Globus pallidus (tissue), 1 donor: ENCODE measurements at regions not wholly inside any gene's neighbourhood (a gene's known extent, or its start where the extent isn't known, plus 50 kb on each side); places are given as distances from the start of the nearest gene placed in this dataset.

Source experiments
- DNase-seq: peaks from one replicate; pipeline ENCODE4 v3.0.0-alpha.2; 2015; ENCODE audit warnings: low spot score

DNA sequence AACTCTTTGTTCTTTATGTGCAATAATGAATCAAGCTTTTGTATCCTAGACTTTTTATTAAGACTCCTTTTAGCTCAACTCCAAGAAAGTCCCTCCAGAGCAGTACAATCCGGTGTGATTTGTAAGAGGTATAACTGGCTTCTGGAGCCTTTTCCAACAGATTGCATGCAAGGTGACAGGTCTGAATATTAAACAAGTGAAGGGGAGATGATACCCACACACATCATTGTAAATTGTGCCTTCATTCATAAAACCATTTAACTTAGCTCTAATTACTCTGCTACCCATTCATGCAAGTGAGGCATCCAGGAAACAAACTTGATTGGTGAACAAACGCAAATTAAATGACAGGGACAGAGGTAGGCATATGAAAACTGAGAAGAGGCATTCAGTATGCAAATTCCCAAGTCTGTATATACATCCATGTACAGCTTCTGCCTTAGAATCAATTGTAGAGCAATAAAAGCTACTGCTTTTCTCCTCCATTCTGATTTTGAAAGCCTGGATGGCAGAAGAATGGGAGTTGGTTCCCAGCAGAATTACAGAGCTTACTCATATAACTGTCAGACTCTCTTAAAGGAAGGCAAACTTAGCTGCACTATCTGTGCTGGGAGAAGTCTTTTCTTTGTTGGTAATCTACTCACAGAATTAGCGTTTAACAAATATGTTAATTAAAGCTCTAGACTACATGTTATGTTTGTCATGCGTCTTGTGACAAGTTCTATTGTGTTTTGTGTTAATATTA, 261.0 kb upstream of the CDH6 start:
- DNase-seq: no peak

DNA sequence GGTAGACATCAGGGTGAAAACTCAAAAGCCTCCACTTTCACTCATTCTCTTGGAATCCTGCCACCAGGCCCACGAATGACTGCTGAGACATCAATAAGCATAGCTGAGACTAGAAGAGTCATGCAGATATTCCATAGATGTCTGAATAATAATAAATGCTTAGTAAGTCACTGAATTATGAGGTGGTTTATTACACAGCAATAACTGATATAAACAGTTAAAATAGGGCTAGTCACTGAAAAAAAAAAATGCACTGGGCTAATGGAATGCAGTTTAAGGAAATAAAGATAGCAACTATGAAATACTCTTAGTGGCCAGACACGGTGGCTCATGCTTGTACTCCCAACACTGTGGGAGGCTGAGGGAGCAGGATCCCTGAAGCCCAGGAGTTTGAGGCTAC, 262.8 kb upstream of the CDH6 start:
- DNase-seq: no peak

DNA sequence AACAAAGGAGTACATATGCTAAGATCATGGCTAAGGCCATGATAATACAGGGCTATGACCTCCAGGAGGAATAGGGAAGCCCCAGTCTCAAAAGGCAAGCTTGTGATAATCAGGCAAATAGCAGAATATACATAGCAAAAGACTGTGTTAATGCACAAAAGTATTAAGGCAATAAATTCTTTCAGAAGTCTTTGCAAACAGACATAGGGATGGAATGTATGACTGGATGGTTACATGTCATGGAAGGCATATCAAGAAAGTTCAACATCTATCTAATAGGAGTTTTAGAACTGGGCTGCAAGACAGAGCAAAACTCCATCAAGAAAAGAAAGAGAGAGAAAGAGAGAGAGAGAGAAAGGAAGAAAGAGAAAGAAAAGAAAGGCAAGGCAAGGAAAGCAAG, 264.5 kb upstream of the CDH6 start:
- DNase-seq: no peak

DNA sequence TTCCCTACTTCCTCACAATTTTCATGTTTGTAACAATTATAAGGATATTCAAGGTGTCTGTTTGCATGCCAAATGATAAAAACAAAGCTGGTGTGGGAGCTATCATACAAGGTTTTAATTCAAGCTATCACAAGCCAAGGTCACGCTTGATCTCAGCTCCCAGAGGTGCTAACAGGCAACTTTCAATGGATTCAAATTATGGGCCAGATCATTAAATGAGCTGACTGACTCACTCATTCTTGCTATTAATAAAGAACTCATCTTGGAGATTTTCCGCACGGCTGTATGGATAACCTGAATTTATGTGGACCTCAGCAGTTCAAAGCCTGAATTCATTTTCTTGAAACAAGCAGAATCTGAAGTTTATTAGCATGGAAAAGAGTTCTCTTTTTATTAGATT, 267.3 kb upstream of the CDH6 start:
- DNase-seq: no peak

DNA sequence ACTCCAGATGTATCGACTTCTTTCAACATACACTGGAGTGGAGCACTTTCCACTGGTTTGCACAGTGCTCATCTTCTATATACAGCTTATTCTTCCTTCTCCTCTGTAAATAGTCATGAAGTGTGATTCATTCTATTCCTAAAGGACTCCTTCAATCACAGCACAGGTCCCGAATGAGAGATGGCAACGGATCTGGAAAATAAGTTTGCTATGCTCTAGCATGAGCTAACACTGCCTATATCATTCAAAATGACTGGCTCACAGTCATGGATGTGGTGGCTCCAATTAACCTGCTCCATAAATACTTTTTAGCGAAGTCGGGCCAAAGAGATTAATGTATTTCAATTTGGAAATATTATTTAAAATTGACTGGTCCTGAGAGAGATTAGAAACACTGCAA, 272.1 kb upstream of the CDH6 start:
- DNase-seq: no peak

DNA sequence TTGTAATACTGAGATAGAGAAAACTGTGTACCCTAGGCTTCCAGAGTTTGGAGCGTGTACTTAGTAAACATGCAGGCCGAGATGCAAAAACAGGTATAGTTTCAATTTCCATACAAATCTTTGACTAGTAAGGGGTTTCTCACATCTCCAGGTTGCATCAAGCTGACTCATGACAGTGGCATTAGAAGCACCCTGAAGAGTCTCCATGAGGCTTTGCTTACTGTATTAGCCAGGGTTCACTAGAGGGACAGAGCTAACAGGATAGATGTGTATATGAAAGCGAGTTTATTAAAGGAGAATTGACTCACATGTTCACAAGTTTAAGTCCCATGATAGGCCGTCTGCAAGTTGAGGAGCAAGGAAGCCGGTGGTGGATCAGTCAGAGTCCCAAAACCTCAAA, 275.3 kb upstream of the CDH6 start:
- DNase-seq: no peak

DNA sequence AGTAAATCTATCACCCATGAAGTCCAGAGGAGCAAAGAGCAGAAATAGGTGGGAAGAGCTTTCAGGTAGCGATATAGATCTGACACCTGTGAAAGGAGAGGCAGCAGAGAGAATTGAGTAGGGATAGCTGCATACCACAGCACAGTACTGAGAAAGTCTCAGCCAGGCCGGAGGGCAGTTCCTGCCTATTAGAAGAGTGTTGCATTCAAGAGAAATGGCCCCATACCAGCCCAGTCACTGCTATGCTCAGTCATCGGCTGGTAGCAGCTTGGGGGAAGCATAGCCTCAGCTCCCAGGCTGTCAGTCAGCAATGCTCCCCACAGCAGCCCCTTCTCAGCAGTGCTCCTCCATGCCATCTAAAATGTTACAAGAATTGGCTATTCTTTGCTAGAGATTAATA, 285.1 kb upstream of the CDH6 start:
- DNase-seq: peak; percentile 3

DNA sequence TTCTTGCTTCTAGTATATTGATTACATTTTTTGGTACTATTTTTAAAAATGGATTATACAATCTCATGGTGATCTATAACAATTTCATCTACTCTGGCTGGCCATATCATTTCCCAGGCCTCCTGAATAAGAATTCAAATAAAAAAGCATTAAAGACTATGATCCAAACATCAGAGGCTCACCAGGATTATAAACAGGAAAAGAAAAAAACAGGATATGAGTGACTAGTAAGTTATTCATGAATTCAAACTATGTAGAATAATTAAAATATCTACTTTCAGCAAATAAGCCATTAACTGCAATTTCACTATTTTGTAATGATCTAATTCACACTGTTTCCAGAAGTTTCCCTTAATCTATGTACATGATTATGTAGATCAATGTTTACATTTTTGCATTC, 293.1 kb upstream of the CDH6 start:
- DNase-seq: no peak

DNA sequence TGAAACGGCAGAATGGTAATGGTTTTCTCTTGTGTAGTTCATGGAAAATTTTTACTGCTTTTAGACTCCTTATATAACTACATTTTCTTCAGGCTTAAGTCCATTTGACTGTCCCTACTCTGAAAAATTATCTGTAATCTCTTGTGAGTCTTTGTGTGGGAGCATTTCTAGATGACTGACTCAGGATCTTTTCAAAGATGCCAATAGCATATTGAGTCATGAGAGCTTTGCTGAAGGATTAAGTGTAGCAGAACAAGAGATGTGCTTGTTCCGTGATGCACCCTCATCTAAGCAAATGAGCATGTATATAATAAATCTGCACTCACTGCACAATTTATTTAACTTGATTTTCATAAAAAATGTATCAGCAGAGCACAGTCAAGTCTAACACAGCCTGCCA, 298.7 kb upstream of the CDH6 start:
- no peak for DNase-seq

DNA sequence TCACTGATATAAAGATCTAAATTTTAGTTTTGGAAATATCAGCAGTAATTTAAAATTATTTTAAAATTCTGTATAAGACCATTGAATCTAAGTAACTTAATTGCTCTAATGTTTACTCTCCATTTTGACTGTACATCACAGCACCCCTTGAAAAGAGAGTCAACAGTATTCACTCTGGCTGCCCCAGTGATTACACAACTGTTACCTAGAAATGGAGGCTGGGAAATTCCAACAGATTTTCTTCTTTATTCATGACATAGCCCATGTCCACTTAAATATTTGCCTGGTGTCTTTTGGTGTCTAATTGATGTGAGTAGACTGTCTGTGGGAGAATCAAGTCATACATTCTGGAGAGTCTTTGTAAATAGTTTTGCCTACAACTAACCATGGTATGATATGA, 301.8 kb upstream of the CDH6 start:
- no peak for DNase-seq

DNA sequence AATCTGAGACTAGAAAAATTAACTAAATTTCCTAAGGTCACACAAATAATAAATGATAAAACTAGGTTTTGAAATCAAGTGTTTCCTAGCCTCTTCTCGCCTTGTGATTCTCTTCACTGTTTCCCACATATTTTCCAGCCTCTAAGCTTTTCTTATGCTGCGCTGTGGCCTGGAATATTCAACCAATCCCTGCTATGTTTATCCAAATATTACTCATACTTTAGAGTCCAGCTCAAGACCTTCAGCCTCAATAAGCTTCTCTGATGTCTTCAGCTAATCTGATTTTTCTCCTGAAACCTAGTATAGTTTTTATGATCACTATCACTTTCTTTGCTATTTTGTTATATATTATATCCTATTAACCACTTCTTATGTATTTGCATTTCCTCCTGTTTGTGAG, 303.1 kb upstream of the CDH6 start:
- no peak for DNase-seq

DNA sequence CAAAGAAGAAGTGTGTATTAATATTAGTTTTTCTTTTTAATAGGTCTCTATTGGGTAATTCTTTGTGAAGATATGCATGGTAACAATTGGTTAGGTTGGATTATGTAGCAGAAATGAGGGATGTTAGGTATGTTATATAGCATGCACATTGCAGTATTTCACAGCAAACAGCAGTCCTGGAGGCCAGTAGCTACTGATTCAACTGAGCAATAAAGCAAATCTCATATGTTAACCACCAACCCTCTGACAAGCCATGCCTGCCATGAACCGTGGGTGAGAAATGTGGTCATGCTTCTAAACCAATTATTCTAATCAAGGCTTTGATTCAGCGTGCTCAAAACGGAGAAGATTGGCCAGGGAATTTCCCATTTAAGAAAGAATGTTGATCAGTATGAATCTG, 313.0 kb upstream of the CDH6 start:
- DNase-seq: no peak

DNA sequence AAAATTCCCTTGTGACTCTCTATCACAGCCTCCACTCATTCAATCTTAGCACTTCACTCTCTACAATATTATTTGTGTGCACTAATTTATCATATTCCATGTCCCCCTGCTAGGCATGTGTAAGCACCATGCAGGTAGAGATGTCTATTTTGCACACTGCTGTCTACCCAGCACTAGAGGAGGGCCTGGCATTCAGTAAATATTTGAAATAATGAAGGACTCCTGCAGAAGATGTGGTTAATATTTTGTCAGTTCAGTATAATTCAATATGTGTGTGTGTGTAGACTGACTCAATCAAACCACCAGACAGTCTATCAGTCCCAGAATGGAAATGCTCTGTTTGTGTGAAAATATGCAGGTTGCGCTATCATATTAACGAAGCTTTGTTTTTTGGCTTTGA, 313.6 kb upstream of the CDH6 start:
- no peak for DNase-seq

DNA sequence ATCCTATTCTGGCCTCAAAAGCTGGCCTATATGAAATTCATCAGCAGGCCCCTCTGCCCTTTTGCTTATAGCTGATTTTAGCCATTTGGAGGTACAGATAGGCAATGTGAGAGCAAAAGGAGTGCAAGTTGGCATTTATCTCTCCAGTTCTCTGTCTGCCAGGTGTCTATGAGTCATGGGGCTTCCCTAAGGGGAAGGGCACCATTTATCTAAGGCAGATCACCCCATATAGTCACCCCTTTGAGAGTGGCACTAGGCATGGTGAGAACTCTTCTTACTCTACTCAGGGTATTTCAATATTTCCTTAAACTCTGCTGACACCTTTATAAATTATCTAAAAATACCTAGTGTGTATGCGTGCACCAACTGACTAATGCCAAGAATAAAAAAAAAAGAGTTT, 314.7 kb upstream of the CDH6 start:
- no peak for DNase-seq

DNA sequence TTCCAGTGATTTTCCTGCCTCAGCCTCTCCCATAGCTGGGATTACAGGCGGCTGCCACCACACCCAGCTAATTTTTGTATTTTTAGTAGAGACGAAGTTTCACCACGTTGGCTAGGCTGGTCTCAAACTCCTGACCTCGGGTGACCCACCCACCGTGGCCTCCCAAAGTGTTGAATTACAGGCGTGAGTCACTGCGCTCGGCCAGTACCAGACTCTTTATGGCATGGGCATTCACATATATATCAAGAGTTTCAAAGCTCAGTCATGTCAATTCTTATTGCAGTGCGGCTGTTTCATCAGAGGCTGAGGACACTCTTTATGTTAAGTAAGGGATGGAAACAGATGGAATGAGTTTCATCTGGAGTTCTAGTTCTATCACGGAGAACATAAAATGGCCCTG, 315.2 kb upstream of the CDH6 start:
- DNase-seq: no peak

DNA sequence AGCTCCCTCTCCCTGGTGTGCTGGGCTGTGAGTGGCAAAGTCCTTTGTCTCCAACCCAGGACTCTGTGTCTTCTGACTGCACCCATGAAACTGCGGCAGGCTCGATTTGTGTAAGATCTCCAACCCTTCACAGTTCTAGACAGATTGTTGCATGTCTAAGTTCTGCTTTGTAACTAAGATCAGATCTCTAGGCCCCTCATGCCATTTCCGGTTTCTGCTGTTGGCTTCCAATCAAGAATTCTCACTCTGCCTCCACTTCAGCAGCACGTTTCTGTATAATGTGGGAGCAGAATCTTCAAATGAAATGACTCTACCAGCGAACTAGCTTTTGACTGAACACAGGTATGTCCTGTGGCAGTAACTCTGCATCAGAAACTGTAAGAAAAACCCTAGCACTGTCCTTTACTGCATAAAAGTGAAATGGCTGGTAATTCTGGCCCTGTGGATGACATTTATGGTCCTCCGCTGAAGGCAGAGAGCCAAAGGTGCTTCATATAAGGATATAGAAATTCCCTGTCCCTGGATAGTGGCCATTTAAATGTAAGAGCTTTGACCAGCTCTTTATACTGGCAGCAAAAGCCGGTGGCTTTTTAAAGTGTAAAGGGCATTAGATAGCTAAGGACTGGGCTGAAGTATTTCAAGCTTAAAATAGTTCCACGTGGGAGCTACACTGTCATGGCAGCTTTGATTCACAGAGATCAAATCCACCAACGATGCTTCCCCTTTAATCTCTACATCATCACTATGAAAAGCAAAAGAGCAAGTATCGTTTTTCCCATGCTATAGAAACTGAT, 319.0 kb upstream of the CDH6 start:
- no peak for DNase-seq

DNA sequence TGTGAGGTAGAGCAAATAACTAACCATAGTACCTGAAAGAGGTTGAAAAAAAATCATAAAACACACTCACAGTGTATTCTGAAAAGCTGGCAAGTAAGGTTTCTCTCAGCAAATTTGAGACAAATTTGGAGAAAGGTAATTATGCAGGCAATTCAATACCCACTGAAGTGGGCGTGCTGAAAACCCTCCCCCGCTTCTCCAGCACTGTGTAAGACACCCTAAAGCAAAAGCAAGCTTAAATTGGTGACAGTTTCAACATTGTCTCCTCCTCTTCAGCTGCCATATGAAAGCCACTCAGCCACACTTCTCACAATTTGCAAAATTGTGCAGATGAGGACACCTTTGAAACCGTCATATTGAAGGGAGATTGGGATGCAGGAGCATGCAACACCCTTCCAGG, 322.3 kb upstream of the CDH6 start:
- DNase-seq: no peak

DNA sequence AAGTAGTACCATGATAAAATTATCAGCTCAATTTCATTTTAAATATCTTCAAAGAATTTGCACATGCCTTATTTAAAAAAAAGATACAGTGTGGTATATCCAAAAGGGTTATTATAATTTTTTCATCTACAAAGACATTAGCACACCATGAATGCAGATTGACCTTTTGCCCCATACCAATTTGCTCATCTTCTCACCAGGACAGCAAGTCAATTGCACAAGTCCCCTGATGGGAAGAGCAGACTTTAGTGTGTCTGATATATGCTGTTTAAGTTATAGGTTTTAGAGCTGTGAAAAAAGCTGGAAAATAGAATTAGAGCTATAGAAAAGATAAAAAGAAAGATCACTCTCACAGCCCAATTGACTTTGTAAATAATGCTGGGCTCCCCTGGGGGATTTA, 325.8 kb upstream of the CDH6 start:
- no peak for DNase-seq

DNA sequence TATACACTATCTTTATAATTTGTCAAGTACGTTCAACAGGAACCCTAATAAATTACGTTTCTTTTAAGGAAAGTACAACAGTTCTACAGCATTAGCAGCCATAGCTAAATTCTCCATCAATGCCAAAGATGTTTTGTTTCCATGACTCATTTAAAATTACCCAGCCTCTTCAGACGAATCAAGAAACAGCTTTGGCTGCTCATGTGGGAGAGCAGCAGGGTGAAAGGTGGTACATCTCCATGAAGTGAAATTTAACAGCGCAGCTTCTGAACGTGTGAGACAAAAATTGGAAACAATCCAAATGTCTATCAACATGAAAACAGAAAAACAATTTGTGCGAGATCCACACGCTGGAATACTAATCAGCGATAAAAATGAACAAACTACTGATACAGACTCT, 327.3 kb upstream of the CDH6 start:
- DNase-seq: no peak

DNA sequence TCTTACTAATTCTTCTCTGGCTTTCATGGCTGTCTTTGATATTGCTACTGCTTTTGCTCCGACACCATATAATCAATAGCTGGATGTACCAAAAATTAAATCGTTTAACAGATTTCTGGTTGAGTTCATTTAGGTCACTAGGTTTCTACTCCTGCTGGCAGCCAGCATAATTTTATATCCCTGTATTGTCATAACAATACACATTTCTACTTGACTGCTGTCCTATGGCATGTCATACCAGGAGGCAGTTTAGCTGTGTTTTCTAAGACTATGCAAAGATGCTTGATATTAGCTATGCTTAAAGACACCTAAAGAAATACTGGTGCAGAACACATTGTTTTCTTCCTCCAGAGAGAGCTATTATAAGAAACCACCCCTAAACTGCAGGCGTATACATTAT, 337.2 kb upstream of the CDH6 start:
- DNase-seq: no peak

DNA sequence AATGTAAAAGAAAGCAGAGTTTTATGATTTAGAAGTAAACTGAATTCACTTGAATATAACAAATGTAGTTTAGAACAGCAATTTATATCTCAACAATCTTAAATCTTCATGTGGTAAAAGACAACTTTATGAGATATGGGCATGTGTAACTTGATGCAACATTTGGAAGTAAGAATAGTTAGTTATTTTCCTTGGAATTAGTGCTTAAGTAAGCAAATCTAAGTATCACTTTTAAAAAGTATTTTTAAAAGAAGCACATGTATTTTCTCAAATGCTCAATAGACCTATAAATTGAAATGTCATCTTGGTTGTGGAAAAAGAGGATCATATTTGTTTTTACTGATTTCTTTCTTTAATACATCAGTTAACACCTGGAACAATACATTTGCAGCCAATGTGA, 340.3 kb upstream of the CDH6 start:
- DNase-seq: no peak

DNA sequence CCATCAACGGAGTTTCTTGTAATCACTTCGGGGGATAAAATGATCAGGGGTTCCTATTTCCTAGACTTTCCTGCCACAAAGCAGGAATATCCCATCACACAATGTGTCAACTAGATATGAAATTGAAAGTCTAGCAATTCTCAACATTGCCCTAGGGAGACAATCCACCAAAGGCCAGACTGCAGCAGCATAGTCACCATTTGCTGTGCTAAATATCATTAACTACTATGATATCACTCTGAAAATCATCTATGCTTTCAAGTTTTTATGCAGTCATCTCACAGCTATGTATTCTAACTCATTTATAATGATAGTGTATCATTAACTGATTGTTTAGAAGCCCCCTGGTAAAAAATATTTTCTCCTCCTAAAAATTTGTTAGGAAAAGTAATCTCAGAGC, 342.6 kb upstream of the CDH6 start:
- no peak for DNase-seq

DNA sequence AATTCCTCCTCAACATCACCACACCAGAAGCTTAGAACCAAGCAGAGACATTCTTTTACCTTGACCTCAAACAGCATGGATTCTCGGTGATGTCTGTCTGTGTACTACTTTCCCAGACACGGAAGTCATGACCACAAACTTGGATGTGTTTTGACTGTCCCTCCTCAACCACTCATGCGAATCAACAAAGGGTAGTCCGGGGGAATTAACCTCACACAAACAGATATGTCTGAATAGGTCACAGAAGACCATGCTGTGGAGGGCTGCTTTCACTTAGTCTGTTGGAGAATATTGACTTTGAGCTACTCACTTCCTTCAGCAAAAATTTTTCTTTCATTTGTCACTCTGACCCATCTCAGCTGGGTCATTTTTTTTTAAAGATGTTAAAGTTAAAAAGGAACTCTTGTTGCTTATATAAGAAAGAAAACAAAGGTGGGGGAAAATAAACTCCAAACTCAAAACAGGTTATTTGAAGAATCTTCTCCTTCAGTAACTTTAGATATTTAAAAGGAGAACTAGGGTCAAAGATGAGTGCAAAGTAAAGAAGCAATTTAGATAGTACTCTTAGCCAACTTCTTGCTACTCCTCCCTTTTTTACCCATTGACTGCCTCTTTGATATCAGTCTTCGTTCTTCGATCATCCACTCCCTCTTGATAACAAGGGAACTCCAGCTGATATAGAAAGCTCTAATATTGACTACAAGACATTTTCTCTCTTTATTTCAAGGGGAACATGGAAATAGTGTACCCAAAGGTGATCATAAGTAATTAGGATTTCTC, 343.4 kb upstream of the CDH6 start:
- no peak for DNase-seq
